OCI-M2 (cell line): ENCODE measurements at regions not wholly inside any gene's neighbourhood (a gene's known extent, or its start where the extent isn't known, plus 50 kb on each side); places are given as distances from the start of the nearest gene placed in this dataset.

Experiments
- DNase-seq: peaks from one replicate; lab custom pipeline; 2025; ENCODE audit not compliant: unreplicated experiment; lab: John Stamatoyannopoulos, UW

DNA sequence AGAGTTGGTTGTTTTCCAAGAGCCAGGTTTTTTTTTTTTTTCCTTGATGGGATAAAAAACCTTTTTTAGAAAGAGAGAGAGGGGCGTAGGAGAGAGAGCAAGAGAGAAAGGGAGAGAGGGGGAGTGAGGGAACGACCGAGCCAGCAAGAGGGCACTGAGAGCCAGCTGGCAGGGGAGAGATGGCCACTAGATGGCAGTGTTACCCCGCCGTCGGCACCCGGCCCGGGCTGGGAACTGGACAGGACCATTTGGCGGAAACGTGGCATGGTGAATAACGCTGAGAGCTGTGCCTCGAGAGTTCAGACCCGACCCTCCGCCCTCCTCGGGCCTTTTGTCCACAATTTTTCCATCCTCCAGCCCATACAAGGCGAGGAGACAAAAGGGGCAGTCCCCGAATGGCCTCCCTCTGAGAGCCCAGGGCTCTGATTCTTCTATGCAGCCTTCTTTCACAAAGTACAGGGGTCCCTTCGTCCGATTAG, 286.7 kb upstream of the VRK2 start:
- peak; percentile 76 for DNase-seq

DNA sequence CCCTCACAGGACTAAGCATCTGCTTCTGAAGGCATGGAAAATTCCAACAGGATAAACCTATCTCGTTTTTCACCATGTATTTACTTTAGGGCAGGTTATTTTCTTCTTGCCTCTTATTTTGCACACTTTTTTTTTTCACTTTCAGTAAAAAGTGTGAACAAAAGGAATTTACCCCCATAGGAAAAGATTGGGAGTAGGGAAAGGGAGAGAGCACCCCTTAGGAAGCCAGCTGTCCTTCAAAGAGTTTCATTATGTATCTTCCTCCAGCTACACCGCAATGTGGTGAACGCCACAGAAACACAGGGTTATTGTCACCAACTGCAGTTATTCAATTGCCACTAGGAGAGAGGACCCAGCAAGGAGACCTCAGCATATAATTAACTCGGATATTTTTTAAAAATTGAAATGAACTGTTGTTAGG, 286.2 kb upstream of the VRK2 start:
- no peak for DNase-seq

DNA sequence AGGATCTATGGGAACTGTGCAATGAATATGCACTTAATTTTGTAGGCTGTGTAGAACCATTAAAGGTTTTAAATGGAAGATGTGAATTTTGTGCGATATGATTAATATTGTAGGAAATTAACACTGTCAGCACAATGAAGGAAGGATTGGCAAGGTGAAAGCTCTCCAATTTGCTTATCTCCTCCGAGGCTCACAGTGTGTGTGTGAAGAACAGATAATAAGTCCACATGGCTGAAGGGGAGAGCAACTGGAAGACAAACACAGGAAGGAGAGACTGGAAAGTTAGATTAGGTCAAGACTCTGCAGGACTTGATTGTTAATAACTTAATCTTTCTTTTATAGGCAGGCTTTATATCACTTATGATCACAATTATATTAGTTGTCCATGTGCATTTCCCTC, 269.7 kb upstream of the VRK2 start:
- DNase-seq = no peak

DNA sequence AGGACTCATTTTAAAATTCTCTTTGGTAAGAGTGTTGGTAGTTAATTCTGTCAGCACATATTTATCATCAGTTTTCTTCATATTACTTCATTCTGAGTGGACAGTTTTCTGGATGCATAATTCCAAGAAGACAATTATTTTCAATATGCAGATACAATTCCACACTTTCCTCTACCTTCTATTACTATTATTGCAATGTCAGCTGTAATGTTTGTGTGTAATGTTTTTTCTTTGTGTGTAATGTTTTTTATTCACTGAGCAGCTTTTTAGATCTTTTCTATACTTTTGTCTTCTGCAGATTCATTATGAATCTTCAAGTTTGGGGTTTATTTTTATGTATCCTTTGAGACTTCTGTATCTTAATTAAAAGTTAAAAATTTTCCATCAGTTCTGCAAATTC, 264.0 kb upstream of the VRK2 start:
- DNase-seq = no peak

DNA sequence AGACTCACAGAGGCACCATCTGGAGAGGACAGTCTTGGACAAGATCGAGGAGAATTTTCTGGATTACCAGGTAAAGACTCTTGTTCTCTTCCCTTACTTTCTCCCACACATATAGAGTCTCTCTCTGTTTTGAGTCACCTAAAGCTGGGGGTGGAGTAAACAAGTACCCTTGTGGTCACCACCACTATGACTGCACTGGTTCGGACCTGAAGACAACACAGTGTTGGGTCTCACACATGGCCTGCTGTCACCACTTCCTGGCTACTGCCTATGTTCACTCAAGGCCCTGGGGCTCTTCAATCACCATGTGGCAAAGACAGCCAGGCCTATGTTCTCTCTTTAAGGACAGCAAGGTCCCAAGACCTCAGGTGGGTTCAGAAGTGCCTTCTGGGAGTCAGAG, 253.3 kb upstream of the VRK2 start:
- no peak for DNase-seq

DNA sequence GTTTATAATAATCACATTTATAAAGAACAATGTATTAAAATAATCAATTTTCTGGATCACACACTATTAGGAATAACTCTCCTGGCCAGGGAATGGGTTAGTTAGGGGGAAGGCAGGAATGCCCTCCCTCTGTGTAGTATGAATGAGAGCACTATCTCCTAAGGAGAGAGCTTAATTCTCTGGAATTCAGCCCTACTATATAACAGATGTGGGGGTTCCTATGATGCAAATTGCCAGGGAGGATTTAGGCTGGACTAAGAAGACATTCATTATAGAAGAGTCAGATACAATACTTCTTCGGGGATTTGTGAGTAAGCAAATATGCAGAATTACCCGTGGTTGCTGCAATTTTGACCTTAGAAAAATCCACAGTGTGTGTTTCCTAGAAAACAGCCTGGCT, 250.1 kb upstream of the VRK2 start:
- DNase-seq = no peak

DNA sequence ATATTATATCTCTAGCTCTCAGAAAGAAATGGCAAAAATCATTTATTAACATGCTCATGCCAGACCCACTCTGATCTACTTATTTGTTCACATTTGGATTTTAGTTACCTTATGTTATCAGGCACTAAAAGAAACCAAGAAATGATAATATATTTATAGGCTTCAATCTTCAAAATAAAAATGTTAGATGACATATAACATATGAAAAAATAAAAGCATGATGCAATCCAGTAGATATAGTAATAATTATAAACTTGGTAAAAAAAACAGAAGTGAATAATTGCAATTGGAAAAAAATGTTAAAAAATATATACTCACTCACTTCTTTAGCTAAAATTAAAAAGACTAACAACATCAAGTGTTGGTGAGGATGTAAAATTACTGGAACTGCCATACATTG, 248.3 kb upstream of the VRK2 start:
- DNase-seq = no peak

DNA sequence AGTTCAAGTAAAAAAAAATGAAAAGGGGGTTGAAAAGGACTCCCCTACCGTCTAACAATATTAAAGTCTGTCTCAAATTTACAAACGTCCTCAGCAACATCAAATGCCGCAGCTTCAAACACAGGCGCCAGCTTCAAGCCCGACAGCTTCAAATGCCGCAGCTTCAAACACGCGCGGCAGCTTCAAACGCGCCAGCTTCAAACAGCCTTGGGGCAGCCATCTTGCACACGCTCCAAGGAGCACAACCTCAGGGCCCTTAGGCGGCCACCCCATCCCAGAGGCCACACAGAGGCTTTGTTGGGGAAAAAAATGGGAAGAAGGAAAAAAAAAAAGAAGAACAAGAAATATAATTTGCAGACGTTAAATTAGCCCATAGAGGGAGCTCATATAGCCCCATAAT, 244.4 kb upstream of the VRK2 start:
- no peak for DNase-seq

DNA sequence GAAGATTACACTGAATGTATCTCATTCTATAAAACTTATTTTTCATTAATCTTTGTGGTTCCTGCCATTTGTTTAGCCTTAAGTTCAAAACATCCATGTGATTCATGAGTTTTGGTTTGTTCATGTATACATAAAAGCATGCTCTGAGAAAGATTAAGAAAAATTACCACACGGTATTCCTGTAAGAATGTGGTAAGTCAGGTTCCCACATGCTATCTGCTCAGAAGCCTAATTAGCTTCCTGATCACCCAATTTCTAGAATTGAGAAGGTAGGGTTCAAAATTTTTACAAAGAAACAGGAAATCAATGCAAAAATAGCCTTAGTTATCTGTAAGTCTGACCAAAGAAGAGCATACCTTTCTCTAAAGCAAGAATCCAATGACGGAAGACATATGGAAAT, 241.6 kb upstream of the VRK2 start:
- no peak for DNase-seq

DNA sequence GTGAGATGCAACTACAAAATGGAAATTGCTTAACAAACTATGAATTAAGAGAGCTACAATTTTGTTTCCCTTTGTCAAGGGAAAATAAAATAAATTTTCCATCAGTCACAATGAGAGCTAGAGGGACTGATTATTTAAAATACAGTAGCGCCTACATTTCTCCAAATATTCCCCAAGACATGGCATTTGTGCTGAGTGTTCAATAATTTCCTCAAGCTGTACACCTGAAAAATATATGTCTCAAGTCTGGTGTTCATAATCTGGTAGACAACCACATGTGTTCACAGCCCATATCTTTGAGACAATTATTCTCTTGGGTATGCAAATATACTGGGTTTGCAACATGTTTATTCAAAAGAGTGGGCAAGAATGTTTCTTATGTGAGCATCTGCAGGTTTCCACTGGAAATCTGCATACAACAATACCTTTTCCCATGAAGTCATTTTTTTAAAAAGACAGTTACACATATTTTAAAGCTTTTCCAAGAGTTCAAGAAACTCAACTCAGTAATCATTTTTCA, 240.1 kb upstream of the VRK2 start:
- DNase-seq = no peak

DNA sequence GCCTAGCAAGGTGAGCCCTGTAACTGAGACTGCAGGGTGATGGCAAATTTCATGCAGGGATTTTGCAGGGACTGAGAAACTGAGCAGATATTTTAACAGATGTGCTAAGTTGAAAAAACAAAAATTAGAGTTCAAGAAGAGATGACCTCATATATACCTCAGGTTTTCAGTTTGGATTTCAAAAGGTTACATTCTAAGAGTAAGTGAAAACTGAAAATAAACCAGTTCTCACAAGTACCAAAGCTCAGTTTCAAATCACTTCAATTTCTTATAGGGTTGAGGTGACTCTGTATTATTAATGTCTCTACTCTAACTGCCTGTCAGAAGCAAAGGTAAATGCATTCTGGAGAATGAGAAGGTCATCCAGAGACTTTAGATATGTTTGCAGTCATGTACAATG, 237.4 kb upstream of the VRK2 start:
- DNase-seq = no peak

DNA sequence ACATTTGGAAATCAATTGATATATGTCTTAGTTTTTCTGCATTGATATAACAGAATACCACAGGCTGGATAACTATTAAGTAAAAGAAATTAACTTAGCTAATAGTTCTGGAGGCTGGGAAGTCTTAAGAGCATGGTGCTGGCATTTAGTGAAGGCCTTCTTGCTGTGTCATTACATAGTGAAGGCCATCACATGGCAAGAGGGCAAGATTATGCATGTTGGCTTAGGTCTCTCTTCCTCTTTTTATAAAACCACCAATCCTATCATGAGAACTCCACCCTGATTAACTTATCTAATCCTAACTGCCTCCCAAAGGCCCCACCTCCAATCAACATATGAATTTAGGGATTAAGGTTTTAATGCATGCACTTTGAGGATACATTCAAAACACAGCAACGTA, 225.5 kb upstream of the VRK2 start:
- no peak for DNase-seq

DNA sequence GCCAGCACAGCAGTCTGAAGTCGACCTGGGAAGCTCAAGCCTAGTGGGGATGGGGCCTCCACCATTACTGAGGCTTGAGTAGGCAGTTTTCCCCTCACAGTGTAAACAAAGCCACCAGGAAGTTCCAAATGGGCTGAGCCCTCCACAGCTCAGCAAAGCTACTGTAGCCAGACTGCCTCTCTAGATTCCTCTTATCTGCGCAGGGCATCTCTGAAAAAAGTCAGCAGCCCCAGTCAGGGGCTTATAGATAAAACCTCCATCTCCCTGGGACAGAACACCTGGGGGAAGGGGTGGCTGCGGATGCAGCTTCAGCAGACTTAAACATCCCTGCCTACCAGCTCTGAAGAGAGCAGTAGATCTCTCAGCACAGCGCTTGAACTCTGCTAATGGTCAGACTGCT, 218.4 kb upstream of the VRK2 start:
- no peak for DNase-seq

DNA sequence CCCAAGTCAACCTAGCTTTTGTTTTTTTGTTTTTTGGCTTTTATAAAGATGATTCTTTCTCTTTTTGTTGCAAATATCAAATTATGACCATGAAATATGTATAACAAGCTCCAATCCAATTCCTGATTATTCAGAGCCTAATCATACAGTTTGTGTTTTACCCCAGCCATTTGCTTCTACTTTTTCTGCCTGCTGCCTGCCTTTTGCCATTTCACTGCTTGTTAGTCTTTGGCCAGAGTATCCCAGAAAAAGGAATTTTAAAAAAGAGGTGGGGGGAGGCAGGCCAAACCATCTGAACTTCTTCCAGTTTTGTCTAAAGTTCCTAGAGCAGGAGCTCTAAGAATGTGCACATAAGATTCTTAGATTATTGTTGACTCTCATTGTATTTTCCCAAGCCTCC, 211.9 kb upstream of the VRK2 start:
- no peak for DNase-seq

DNA sequence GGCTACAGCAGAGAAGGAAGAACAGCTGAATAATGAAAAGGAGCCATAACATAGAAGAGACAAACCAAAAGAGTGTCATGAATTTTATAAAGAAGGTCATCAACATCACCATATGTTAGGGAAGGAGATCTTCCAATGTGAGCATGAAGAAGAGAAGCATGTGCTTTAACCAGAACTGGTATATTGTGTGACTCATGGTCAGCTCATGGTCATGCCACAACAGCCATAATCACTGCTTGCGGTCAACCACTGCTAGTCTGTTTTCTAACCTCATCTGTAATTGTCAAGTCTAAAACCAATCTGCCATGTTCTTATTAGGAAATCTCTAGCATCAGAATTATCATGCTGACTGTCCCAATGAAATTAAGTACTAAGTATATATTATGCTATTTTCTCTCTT, 204.1 kb upstream of the VRK2 start:
- DNase-seq = no peak

DNA sequence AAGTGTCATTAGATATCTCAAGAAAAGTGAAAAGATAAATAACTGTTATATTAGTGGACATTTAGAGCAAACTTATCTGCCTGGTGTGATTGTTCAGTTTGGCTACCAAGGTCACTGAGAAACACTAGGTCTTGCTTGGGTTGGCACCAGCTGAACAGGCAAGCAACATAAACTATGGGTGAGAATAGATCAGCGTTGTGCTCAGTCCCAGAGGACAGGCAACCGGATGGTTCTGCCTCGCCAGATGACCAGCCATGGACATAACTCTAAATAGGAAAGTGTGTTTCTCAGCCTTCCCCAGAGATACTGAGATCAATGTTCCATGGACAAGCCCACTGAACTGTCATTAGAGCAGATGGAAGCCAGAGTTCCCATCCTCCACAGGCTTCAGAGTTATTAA, 203.4 kb upstream of the VRK2 start:
- DNase-seq = no peak

DNA sequence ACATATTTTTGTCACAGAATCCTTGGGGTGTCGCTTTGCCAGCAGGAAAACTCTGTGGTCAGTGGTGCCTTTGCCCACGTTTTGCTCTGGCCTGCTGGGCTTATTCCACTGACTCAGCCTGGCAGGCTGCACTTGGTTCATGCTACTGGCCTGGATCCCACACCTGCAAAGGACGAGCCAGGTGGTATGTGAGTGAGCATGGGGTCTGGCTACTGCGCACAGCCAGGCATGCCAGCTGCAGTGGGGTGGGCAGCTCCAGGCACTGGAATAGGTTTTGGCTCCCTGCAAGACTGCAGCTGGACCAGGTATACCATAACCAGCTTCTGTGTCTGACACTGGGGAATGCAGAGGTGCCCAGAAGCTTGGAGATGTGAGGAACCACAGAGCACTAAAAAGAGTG, 197.9 kb upstream of the VRK2 start:
- DNase-seq = no peak

DNA sequence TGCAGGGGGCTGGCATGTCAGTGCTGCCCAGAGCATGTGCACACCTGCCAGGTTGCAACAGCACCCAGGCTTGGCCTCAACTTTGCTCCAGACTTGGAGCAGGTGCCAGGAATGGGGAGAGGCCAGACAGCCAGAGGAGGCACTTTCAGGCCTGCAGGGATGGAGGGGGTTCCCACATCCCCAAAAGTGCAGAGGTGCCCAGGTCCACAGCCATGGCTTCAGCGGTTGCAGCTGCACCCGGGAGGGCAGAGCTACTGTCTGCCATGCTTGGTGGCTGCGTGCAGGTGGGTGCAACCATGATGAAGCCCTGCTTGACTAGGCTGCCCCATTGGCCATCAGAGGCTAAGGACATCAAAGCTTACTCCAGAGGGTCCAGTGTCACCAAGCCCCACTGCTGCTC, 196.8 kb upstream of the VRK2 start:
- no peak for DNase-seq

DNA sequence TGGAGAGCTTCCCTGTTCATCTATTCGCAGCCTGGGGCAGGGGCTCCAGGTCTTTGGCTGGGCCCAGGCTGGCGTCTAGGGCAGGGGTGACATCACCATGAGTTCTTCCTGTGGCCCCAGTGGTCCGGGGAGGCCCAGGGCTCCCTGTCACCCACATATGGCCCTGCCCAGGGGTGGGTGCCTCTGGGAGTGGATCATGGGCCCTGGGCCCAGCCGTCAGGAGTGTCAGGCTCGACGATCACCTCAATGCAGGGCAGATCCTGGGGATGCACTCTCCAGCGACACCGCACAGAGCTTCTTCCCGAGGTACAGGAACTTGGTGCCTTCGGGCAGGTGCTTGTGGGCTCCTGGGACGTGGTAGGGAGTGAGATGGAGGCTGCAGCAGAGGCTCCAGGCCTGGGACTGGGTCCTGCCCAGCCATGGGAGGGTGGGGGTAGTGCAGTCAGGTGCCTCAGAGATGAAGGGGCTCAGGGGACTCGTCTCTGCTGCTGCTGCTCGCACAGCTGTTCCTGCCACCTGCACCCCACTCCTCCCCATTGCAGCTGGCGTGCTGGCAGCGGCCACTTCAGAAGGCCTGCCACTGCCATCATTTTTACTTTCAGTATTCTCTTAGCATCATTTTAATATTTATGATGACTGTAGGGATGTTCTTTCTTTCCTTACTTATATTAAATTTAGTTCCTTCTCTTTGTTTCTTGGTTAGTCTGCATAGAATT, 196.0 kb upstream of the VRK2 start:
- no peak for DNase-seq

DNA sequence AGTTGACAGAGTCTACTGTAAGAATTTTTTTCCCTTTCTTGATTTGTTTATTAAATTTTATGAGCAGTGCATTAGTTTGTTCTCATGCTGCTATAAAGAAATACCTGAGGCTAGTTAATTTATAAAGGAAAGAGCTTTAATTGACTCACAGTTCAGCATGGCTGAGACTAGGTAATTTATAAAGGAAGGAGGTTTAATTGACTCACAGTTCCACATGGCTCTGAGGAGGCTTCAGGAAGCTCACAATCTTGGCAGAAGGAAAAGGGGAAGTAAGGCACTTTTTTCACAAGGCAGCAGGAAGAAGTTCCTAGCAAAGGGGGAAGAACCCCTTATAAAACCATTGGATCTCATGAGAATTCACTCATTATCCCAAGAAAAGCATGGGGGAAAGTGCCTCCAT, 191.4 kb upstream of the VRK2 start:
- no peak for DNase-seq

DNA sequence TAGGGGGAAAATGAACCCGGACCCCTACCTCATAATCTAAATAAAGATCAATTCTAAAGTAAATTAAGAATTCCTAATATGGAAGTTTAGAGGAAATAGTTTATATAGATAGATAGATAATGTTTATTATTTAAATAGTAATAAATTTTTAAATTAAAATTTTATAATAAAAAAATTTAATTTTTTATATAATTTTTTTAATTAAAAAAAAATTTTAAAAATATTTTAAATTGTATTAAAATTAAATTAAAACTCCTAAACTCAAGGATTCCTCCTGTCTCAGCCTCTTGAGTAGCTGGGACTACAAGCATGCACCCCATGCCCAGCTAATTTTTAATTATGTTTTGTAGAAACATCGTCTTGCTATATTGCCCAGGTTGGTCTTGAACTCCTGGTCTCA, 186.9 kb upstream of the VRK2 start:
- no peak for DNase-seq

DNA sequence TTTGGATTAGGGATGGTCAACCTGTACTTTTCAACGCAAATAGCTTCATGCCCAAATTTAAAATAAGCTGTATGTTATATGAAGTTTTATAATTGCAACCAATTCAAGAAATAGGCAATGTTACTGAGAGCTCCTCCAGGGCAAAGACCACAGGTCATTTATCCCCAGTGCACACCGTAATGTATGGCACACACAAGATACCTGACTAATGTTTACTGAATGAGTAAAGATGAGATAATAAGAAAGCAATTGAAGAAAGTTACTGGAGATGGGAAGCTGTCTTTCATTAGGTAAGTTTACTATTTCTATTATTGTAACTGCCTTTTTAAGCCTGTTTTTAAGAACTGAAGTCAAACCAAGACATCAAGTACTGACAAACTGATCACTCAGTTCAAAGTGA, 184.5 kb upstream of the VRK2 start:
- DNase-seq = no peak

DNA sequence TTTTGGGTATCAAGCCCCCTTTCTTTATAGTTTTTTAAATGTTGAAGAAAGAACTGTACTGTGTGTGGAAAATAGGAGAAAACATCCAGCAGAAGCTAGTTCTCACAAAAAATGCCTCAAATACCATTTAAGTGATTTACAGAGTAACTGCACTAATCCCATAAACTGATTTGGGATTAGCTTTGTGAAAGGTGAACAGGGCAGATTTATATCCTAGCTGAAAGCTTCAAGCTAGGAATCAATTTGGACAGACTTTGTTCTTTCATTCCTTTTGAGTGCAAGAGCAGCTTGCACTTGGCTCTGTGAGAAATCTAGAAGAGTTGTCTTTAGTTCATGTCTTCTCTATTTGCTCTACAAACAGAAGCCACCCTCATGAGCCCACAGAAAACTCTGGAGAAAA, 183.9 kb upstream of the VRK2 start:
- DNase-seq = no peak
